ENCODE measurements at regions not wholly inside any gene's neighbourhood (a gene's known extent, or its start where the extent isn't known, plus 50 kb on each side); places are given as distances from the start of the nearest gene placed in this dataset.

- TF ChIP-seq KDM1A (IDR thresholded peaks at IDR 0.05; ENCODE audit: borderline replicate concordance) (no peak), RAD21 (IDR thresholded peaks at IDR 0.05; ENCODE audit: insufficient read depth, low read depth, low read length) (no peak), TAF1 (IDR thresholded peaks at IDR 0.05; ENCODE audit: borderline replicate concordance, low read depth, low read length) (no peak), POLR2AphosphoS2 (IDR thresholded peaks at IDR 0.05; ENCODE audit: low read depth, low read length) (no peak), ZBTB33 (IDR thresholded peaks at IDR 0.05) (no peak), FOXK2 (IDR thresholded peaks at IDR 0.05) (no peak), CBX3 (IDR thresholded peaks at IDR 0.05; ENCODE audit: borderline replicate concordance, low read depth) (no peak), CREB1 (IDR thresholded peaks at IDR 0.05; ENCODE audit: low read depth) (no peak), CTCF (IDR thresholded peaks at IDR 0.05 in 2 of 3, conservative IDR thresholded peaks at IDR 0.05 in 1 of 3; ENCODE audit: control insufficient read depth in 2 of 3, extremely low read depth in 1 of 3, insufficient read depth in 1 of 3, low read depth in 3 of 3, low read length in 3 of 3) (no peak), POLR2A (IDR thresholded peaks at IDR 0.05; ENCODE audit: low read depth, low read length) (no peak), NR2F1 (conservative IDR thresholded peaks at IDR 0.05) (no peak), POU2F2 (IDR thresholded peaks at IDR 0.05; ENCODE audit: borderline replicate concordance, low read depth, low read length) (no peak)
Observed at GRCh38 chr17:54256401-54256929, 433.7 kb downstream of the KIF2B start.

Data from GM12878 (cell line).